ENCODE measurements at regions not wholly inside any gene's neighbourhood (a gene's known extent, or its start where the extent isn't known, plus 50 kb on each side); places are given as distances from the start of the nearest gene placed in this dataset.

GRCh38 chr5:173501922-173502321 is 114.5 kb downstream of the BOD1 start:
- TF ChIP-seq SP1 (IDR thresholded peaks at IDR 0.05; ENCODE audit: low read depth) (no peak), ZNF274 (IDR thresholded peaks at IDR 0.05; ENCODE audit: low read depth, low read length) (no peak), CTCF (IDR thresholded peaks at IDR 0.05 in 2 of 3, conservative IDR thresholded peaks at IDR 0.05 in 1 of 3; ENCODE audit: borderline replicate concordance in 1 of 3, insufficient read depth in 1 of 3, low read depth in 2 of 3, low read length in 2 of 3) (no peak), EGR1 (IDR thresholded peaks at IDR 0.05; ENCODE audit: low read depth) (no peak), ELF1 (IDR thresholded peaks at IDR 0.05; ENCODE audit: borderline replicate concordance, low read depth) (no peak), POLR2A (IDR thresholded peaks at IDR 0.05; ENCODE audit: borderline replicate concordance, extremely low read depth, insufficient read depth, insufficient read length) (no peak), RAD21 (IDR thresholded peaks at IDR 0.05; ENCODE audit: low read depth) (no peak)

Measured in HCT116 (cell line).